HG02852 (cell line): ENCODE measurements at regions not wholly inside any gene's neighbourhood (a gene's known extent, or its start where the extent isn't known, plus 50 kb on each side); places are given as distances from the start of the nearest gene placed in this dataset.
A peak's percentile ranks its signal among the peaks of the same experiment; 100 is the strongest.

Experiments
- ATAC-seq: cut with Tn5 transposase; IDR thresholded peaks from one replicate; pipeline ENCODE4 v1.9.1; 2021; ENCODE audit warnings: mild to moderate bottlenecking, moderate library complexity; ENCODE audit not compliant: unreplicated experiment

DNA sequence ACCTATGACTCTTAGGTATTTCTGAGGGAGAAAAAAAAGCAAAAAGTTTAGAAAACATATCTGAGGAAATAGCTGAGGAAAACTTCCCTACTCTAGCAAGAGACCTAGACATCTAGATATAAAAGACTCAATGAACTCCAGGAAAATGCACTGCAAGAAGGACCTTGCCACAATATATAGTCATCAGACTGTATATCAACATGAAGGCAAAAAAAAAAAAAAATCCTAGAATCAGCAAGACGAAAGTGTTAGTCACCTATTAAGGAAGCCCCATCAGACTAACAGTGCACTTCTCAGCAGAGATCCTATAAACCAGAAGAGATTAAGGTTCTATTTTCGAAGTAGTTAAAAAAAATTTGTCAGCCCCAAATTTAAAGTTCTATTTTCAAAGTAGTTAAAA lies 166.2 kb downstream of the TMEM38B start:
- ATAC-seq, result no peak

DNA sequence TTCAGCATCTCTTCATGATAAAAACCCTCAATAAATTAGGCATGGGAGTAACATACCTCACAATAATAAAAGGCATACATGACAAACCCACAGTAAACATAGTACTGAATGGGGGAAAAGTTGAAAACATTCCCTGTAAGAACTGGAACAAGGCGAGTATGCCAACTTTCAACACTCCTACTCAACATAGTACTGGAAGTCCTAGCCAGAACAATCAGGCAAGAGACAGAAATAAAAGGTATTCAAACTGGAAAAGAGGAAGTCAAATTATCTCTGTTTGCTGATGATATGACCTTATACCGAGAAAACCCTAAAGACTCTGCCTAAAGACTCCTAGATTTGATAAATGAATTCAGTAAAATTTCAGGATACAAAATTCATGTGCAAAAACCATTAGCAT lies 167.6 kb downstream of the TMEM38B start:
- ATAC-seq, result no peak

DNA sequence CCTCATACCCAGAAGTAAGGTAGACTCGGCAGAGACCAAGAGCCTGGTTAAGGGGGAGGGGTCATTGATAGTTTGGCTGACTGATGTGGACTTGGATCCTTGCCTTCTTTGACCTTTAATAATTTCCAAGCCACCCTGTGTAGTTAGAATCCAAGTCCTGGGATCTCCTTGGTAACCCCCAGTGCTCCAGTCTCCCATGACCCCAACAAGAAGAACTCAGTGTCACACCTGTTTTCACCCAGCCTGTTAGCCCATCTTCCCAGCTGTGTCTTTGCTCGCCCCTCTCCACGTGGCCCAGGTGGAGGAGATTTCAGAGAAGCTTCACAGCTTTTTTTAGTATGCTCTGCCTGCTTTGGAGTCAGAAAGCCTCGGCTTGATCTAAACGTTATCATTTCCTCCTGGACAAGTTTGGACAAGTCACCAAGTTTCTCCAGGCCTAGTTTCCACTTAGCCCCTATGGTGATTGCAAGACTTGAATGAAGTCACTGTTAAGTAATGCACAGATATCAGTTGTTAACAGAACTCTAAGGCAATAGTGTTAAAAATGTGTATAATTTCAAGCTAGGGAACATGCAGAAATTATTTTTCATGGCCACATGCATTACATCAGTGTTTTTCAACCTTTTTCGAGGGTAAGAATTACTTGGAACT lies 170.0 kb downstream of the TMEM38B start:
- no peak for ATAC-seq

DNA sequence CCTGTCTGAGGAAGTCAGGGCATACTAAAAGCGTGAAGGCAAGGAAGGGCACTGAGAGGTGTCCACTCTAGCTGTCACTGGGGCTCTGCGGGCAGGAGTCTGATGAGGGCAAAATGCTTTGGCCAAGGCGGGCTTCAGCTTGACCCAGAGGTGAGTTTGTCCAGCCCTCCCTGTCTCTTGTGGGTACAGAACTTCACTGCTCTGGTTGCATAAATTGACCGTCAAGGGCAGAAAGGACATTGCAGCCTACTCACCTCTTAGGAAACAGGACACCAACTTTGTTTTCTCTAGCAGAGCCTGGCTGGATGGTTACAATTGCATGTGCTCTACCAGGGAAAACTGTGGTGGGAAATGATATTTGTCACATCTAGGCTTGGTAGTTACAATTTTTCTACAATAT lies 170.9 kb downstream of the TMEM38B start:
- ATAC-seq, result no peak

DNA sequence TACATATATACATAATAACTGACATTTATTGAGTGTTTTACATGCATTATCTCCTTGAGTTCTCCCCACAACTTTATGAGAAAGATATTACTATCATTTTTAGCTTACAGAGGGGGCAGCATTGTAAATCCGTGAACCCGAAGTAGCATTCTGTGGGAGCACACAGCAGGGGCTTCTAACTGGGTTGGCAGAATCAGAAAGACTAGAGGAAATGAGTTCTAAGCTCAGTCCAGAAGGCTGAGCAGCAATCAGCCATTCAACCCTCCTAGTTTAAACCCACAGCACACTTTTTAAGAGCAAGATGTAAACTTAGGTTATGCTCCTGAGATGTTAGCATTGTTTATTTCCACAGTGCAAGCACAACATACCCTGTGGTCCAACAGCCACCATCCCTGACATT lies 177.2 kb downstream of the TMEM38B start:
- ATAC-seq, result no peak

DNA sequence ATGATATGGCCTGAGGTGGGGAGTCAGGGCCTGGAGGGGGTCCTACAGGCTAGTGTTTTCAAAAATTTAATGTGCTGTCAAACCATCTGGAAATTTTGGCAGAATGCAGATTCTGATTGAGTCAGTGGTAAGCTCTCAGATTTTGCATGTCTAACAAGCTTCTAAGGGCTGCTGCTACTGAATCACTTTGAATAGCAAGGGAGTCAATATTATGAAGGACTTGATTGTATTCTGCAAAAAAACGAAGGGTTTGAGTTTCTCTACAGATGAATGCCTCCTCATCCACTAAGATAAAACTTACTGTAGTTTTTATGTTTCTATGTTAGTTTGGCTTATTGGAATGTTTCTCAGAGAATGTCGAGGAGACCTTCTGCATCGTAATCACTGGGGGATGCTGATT lies 179.5 kb downstream of the TMEM38B start:
- no peak for ATAC-seq

DNA sequence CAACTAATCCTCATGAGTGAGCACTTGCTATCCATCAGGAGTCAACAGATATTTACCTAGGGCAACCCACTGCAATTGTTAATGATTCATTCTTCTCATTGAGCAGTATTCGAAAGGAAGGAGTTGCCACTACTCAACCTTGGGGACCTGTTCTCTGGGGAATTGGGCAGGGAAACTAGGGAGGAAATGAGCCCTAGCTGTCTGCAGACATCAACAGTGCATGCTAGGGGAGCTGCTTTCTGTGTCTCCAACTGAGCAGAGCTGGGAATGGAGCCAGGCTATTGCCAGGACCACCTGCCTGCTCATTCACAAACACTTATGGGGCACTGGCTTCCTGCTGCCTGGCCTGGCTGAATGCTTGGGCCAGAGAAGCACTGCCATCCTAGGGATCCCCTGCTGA lies 183.4 kb downstream of the TMEM38B start:
- no peak for ATAC-seq

DNA sequence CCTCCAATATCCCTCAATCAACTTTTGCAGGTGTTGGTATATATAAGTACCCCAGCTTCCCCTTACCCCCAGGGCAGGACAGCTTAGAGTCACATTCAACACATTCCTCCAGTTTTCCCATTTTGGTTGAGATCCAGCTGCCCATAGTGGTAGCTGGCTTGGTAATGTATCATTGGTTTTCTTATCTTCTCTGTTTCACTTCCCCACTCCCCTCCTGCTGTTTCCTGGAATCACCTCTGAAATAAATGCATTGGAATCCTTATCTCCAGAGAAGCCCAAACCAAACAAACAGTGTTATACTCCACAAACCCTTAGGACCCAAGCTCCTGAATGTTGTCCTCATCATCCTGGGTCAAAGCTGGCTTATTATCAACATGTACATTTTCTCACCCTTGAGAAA lies 184.8 kb downstream of the TMEM38B start:
- ATAC-seq, result no peak

DNA sequence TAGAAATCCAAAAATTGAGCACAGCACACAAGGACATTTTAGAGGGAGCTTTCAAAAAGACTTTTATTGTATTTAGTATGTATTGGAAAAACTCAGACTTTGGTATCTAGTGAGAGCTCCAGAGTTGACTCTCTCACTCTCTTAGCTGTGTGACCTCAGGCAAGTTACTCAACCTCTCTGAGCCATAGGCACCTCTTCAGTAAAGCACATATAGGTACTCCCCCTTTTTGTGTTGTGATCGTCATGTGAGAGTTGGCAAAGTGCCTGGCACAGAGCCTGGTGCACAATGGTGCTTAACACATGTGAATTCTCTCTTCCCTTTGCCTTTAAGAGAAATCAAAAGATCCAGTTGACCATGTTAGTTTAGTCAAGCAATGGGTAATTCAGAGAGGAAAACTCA lies 186.2 kb downstream of the TMEM38B start:
- ATAC-seq, result no peak

DNA sequence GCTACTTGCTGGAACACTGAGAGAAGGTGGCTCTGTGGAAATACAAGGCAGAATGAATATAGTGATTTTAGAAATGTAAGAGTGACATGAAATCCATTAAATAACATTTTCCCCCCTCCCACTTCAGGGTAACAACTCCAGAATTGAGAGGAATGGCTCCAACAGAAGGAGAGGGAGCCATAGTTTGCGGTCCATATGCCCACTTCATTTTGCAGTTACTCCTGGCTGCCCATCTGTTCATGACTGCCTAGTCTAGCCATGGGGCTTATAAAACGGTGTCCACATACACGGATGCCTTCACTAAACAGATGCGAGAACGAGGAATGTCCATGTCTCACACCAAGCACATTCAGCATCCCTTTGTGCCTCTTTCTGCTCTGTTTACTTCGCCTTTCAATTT lies 186.7 kb downstream of the TMEM38B start:
- no peak for ATAC-seq

DNA sequence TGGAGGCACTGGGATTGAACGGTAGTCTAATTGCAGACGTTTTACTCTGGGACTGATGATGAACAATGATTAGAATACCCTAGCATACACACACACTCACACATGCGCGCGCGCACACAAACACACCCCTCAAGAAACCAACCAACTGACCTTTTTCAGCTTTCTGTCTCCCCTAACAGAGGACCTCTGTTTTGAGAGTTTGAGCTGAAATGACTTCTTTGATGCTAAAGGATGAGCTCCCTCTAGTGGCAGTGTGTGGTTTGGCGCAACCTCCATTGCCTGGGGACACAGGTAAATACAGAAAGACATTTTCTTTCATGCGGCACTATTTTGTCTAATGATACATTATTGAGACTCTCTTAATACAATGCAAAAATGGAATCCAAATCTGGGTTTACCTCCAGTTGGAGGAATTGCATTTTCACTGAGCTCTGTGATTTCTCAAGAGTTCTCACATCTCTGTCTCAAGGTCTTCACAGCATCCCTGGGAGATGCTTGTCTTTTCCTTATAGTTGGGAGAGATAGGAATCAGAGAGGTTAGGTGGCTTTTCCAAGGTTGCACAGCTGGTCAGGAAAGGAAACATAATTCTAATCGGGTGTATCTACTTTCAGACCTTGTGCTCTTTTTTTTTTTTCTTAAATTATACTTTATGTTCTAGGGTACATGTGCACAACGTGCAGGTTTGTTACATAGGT lies 187.5 kb downstream of the TMEM38B start:
- ATAC-seq, result peak; percentile 54

DNA sequence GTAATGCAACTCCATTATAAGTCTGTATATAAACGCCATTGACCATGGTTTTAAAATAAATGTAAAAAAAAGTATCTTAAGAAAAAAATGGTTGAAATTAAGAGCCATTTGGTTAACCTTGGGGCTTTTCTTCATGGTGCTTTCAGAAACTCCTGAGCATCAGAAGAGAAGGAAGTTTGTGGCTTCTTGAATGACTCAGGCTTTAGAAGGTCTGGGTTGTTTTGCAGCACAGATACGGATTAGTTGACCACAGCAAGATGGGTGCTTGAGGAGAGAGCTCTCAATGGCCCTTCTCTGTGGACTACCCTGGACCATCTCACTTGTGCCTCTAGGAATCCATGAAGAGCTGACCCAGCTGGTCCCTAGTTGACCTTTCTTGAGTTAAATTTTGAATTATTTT lies 189.5 kb downstream of the TMEM38B start:
- ATAC-seq, result peak; percentile 95

DNA sequence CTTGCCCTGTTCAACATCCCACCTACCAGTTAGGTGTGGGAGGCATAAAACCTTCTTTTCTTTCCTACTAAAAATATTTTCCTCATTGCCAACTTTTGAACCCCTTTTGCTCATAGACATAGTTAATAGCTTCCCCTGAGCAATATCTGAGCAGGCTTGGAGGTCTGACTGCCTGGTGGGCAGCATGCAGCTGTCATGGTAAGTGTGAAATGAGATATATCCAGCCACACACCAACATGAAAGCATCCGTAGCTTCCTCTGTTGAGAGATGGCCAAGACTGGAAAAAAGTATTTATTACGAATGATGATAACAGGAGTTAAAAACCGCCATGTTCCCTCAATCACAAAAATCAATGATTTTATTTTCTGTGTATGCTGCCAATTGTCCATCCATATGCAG lies 190.1 kb downstream of the TMEM38B start:
- ATAC-seq, result no peak

DNA sequence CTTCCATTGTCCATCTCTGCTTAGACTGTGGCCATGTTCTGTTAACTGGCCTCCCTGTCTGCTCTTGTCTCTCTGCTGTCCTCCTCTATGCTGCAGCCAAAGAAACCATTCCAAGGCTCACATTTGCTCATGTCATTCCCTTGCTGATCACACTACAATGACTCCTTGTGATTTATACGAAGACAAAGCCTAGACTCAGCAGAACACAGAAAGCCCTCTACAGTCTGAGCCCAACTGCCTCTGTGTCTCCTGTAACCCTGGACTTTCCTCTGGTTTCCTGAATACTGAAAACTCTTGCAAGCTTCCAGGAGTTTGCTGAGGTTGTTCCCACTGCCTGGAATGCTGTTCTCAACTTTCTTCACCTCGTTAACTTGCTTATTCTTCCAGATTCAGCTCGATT lies 191.8 kb downstream of the TMEM38B start:
- no peak for ATAC-seq

DNA sequence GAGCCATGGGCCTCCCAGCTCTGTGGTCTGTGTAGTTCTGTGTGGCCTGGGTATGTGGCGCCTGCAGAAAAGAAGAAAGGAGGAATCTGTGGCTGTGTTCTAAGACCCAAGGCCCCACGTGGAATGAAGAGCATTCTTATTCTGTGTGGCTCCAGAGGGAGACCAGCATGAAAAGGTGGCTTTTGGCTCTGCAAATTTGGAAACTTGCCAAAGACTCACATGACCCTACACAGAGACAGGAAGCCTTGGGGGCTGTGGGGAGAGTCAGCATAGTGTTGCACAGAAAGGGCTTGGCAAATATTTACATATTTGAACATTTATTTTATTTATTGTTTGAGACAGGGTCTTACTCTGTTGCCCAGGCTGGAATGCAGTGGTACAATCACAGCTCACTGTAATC lies 193.3 kb downstream of the TMEM38B start:
- ATAC-seq, result no peak

DNA sequence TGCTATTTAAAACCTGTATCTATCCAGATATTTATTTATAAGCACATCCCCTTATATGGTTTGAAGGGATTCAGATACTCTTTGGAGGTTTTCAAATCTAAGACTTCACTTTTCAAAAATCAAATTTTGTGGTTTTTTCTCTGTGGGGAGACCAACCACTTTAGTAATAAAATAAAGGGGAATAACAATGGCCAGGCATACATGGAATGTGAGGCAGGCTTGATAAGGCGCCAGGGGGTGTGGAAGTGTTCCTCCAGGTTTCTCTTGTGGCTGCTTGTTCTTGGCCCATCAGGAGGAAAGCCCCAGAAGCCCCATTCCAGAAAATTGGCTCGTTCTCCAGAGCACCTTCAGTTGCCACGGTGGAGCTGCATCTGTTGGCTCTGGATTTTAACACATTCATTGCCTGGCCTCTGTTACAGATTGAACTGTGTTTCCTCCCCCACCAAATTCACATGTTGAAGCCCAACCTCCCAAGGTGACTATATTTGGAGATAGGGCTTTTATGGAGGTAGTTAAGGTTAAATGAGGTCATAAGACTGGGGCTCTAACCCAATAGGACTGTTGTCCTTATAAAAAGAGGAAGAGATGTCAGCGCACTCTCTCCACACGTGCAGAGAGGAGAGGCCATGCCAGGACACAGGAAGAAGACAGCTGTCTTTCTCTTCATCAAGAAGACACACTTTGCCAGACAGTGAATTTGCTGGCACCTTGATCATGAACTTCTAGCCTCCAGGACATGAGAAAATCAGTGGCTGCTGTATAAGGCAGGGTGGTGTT lies 195.9 kb downstream of the TMEM38B start:
- no peak for ATAC-seq

DNA sequence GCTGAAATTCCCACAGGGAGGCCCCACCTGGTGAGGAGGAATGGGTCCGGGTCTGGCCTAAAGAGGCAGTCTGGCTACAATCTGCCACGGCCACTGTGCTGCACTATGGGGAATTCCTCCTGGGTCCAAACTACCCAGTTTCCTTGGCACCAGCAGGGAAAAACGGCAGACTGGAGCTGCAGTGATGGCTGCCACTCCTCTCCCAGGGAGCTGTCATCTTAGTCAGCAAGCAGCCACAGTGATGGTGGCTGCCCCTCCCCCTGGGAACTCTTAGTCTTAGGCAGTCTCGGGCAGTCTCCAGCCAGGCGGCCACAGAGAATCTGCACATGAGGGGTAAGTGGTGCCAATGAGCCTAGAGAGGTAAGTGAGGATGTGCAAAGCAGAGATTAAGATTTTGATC lies 205.8 kb downstream of the TMEM38B start:
- no peak for ATAC-seq

DNA sequence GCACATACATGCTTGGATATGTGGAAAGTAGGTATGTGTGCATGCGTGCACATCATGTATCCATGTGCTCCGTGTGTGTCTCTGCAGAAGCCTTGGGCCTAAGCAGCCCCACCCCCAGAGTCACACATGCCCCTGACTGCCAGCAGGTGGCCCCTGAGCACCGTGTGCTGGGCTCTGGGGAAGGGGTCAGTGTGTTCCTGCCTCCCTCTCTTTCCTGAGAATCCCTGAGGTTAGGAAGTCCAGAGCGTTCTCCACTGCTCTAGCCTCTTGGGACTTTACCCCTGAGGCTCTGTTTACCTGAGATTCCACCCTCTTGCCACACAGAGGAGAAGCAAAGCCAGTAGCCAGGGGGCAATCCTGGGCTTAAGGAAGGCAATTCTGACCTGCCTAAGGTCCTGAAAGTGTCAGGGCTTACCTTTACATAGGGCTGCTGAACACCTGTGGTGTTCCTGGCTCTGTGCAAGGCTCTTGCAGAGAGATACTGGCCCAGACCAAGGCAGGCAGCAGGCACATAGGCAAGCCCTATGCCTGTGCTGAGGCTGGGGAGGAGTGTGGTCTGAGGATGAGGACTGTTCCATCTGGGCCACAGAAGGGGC lies 207.3 kb downstream of the TMEM38B start:
- peak; percentile 61 for ATAC-seq

DNA sequence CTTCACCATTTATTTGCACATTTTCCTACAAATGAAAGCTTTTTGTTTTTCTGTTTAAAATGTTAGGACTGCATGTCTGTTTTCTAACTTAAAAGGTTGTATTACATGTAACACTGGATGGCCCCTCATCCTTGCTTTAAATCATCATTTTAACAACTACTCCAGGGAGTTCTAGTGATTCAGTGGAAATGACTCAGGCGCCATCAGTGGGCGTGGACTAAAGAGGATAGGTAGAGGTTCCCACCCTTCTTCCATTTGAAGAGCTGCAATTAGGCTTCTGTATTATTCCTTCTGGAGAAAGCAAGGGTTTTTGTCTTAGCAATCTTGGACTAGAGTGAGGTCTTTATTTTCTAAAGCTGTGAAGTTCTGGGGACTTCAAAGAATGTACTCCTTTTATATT lies 213.7 kb downstream of the TMEM38B start:
- ATAC-seq, result no peak

DNA sequence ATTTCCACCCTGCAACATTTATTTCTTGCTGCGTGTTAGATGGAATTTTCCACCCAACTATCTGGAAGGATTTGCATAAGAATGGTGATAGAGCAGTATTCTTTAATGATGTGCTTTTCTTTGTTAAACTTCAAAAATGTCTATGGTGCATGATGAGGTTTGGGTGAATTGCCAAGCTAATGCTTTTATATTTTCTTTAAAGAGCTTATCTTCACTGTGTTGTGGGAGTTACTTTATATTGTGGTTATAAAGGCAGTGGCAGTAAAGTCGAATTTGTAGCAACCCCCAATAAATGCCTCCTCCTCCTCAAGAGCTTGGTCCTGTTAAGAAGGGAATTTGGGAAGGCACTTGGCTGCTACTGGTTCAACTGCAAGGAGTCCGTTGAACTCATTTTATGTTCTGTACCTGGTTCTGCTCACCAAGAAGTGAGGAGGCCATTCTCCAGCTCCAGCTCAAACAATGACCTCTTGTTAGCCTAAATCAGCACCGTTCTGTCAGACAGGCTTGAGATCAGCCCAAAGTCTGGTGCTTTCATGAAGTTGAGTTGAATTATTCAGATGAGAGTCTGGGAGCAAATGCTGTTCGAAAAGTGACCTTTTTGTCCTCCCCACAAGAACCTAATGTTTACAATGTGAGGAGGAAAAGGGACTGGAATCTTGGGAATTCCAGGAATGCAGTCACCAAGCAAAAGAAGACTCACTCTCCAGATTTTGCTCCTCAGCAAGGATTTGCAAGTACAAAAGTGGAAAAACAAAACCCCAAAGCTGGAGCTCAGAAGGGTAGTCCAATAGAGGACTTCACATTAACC lies 217.0 kb downstream of the TMEM38B start:
- no peak for ATAC-seq
